ENCODE measurements at regions not wholly inside any gene's neighbourhood (a gene's known extent, or its start where the extent isn't known, plus 50 kb on each side); places are given as distances from the start of the nearest gene placed in this dataset.

GRCh38 chr20:51077686-51078060 lies 54.8 kb upstream of the KCNG1 start:
- Histone ChIP-seq H3K4me3 (replicated peaks in 1 of 3; ENCODE audit: insufficient read depth in 1 of 3, low read depth in 1 of 3, low read length in 3 of 3) (no peak overlapping the region), H3K9me3 (replicated peaks; ENCODE audit: control insufficient read depth, insufficient read depth, low read length) (no peaks in the 10 kb centered on the region), H3K9me1 (replicated peaks; ENCODE audit: control insufficient read depth, extremely low read depth, insufficient read depth, low read length) (no peaks in the 10 kb centered on the region), H3K79me2 (ENCODE audit: control insufficient read depth, insufficient read depth, low read length) (no peaks in the 10 kb centered on the region), H3K4me2 (ENCODE audit: insufficient read depth, low read length) (no peak overlapping the region), H4K20me1 (replicated peaks; ENCODE audit: control insufficient read depth, extremely low read depth, insufficient read depth, low read length) (no peaks in the 10 kb centered on the region), H2AFZ (ENCODE audit: low read depth, low read length) (no peak overlapping the region), H3K9ac (replicated peaks; ENCODE audit: extremely low read depth, insufficient read depth, low read length) (no peak overlapping the region), H3K4me1 (ENCODE audit: control insufficient read depth, extremely low read depth, insufficient read depth, low read length) (no peaks in the 10 kb centered on the region), H3K27me3 (ENCODE audit: control insufficient read depth in 2 of 2, insufficient read depth in 2 of 2, low read length in 2 of 2) (no peaks in the 10 kb centered on the region), H3K27ac (ENCODE audit: insufficient read depth, low read depth, low read length) (no peak overlapping the region), H3K36me3 (ENCODE audit: control insufficient read depth in 2 of 2, extremely low read depth in 1 of 2, insufficient read depth in 2 of 2, low read length in 2 of 2) (no peaks in the 10 kb centered on the region)
- CTCF ChIA-PET = interaction anchor here (1.3 to 1.4 kb wide), 2 partner anchors 9 kb away, joined by 3 read pairs; no protein-coding TSS in a partner anchor
- FAIRE-seq (no peak), DNase-seq (ENCODE audit: low read depth, low spot score) (no peak)
- POLR2A ChIA-PET = no interaction called here
- dilution Hi-C loops (cut with MboI; ENCODE audit: extremely low pct_ligation_motif_present, low sequenced_read_pairs) (no loop called here), intact Hi-C loops (cut with micrococcal nuclease) (no loop called here)
- BruUV-seq (replicated peaks) = no TSS peak
- TF ChIP-seq MAX (IDR thresholded peaks at IDR 0.05; ENCODE audit: insufficient read depth, insufficient read length) (no peak), GATA2 (IDR thresholded peaks at IDR 0.05; ENCODE audit: insufficient read depth, insufficient read length, low read depth, low read length) (no peak), MYC (IDR thresholded peaks at IDR 0.05; ENCODE audit: low read depth, low read length) (no peak), CTCF (IDR thresholded peaks at IDR 0.05; ENCODE audit: extremely low read depth in 1 of 2, insufficient read depth in 1 of 2, low read depth in 1 of 2, low read length in 2 of 2) (no peak), EZH2 (IDR thresholded peaks at IDR 0.05; ENCODE audit: borderline replicate concordance, low read depth, low read length, severe bottlenecking) (no peak), POLR2AphosphoS5 (IDR thresholded peaks at IDR 0.05; ENCODE audit: insufficient read depth, low read depth, low read length) (no peak), FOS (IDR thresholded peaks at IDR 0.05; ENCODE audit: borderline replicate concordance, insufficient read depth, low read length) (no peak), JUN (IDR thresholded peaks at IDR 0.05; ENCODE audit: borderline replicate concordance, insufficient read depth, insufficient read length, low read depth) (no peak), POLR2A (IDR thresholded peaks at IDR 0.05; ENCODE audit: low read depth, low read length) (no peak)
